ENCODE measurements at regions not wholly inside any gene's neighbourhood (a gene's known extent, or its start where the extent isn't known, plus 50 kb on each side); places are given as distances from the start of the nearest gene placed in this dataset.
"Not testable (repeated sequence)": the region's sequence is repeated elsewhere in the genome, so short reads cannot be mapped to it uniquely, and the experiment has no call there.

GRCh38 chr13:90835826-90836225 lies 511.7 kb upstream of the MIR17HG start:
- no peaks in the 10 kb centered on the region for H3K9me3 ChIP-seq
- H3K27ac ChIP-seq: no peak overlapping the region
- DNase-seq (no peak), ATAC-seq (no peak)
- TF ChIP-seq, protein P1, sequence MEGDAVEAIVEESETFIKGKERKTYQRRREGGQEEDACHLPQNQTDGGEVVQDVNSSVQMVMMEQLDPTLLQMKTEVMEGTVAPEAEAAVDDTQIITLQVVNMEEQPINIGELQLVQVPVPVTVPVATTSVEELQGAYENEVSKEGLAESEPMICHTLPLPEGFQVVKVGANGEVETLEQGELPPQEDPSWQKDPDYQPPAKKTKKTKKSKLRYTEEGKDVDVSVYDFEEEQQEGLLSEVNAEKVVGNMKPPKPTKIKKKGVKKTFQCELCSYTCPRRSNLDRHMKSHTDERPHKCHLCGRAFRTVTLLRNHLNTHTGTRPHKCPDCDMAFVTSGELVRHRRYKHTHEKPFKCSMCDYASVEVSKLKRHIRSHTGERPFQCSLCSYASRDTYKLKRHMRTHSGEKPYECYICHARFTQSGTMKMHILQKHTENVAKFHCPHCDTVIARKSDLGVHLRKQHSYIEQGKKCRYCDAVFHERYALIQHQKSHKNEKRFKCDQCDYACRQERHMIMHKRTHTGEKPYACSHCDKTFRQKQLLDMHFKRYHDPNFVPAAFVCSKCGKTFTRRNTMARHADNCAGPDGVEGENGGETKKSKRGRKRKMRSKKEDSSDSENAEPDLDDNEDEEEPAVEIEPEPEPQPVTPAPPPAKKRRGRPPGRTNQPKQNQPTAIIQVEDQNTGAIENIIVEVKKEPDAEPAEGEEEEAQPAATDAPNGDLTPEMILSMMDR (IDR thresholded peaks at IDR 0.05): no peak
- H3K36me3 ChIP-seq: no peaks in the 10 kb centered on the region
- no peaks in the 10 kb centered on the region for H3K27me3 ChIP-seq (ENCODE audit: low read depth)
- H3K4me3 ChIP-seq: no peak overlapping the region
- intact Hi-C loops (cut with DNase I): no loop called here
- H3K4me1 ChIP-seq: no peaks in the 10 kb centered on the region

DNA sequence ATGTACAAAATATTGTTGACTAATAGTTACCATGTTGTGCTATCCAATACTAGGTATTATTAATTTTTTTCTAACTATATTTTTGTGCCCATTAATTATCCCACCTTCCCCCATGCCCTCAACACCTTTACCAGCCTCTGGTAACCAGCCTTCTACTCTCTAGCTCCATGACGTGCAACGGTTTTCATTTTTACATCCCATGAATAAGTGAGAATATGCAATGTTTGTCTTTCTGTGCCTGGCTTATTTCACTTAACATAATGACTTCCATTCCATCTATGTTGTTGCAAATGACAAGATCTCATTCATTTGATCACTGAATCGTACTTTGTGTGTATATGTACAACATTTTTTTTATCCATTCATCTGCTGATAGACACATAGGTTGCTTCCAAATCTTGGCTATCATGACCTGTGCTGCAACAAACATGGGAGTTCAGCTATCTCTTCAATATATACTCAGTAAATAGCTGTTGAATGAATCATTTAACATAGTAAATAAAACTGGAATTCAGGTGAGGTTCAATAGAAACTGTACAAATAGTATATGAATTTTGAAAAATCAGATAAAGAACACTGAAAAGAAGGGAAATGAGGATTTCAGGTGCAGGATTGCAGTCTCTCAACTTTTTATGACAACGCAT lies 509.0 kb upstream of the MIR17HG start:
- intact Hi-C loops (cut with DNase I): no loop called here

GRCh38 chr13:90839061-90839460 lies 508.4 kb upstream of the MIR17HG start:
- no peaks in the 10 kb centered on the region for H3K27me3 ChIP-seq (ENCODE audit: low read depth)
- no peaks in the 10 kb centered on the region for H3K36me3 ChIP-seq
- H3K9me3 ChIP-seq: no peaks in the 10 kb centered on the region
- ATAC-seq: no peak
- no peak for DNase-seq
- no peaks in the 10 kb centered on the region for H3K4me1 ChIP-seq
- no peak overlapping the region for H3K4me3 ChIP-seq
- no peak overlapping the region for H3K27ac ChIP-seq
- intact Hi-C loops (cut with DNase I): no loop called here
- TF ChIP-seq, protein P1 (IDR thresholded peaks at IDR 0.05): no peak

More for the DNA sequence above, 509.0 kb upstream of the MIR17HG start:
- Histone ChIP-seq H3K4me3 (no peak overlapping the region), H3K27me3 (ENCODE audit: low read depth) (no peaks in the 10 kb centered on the region), H3K36me3 (no peaks in the 10 kb centered on the region), H3K27ac (no peak overlapping the region), H3K9me3 (no peaks in the 10 kb centered on the region), H3K4me1 (no peaks in the 10 kb centered on the region)
- no peak for DNase-seq
- ATAC-seq: no peak
- TF ChIP-seq, protein P1 (IDR thresholded peaks at IDR 0.05): no peak

DNA sequence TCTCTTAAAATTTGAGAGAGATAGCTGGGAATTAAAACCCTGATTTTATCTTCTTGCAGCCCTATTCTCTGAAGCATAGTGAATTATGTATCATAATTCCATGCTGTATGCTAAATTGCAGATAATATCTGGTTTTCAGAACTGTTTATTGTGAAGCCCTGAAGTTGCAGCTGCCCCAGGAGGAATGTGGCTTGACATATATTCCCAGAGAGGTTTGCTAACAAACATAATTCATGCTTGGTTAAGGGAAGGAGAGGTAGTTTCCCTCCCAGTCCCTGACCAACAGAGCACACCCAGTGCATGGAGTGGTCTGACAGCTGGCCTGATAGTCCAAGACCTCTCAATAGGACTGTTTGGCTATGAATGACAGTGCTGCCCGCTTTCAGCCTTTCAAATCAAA lies 500.6 kb upstream of the MIR17HG start:
- TF ChIP-seq, protein P1 (IDR thresholded peaks at IDR 0.05): no peak
- Histone ChIP-seq H3K27ac (no peak overlapping the region), H3K27me3 (ENCODE audit: low read depth) (no peaks in the 10 kb centered on the region), H3K4me3 (no peak overlapping the region), H3K4me1 (no peaks in the 10 kb centered on the region), H3K36me3 (no peaks in the 10 kb centered on the region), H3K9me3 (no peaks in the 10 kb centered on the region)
- no peak for ATAC-seq
- no peak for DNase-seq
- intact Hi-C loops (cut with DNase I): no loop called here

GRCh38 chr13:90853666-90854065 lies 493.8 kb upstream of the MIR17HG start:
- DNase-seq; H3K9me3 ChIP-seq; H3K4me3 ChIP-seq; H3K27ac ChIP-seq; H3K36me3 ChIP-seq; H3K4me1 ChIP-seq; ATAC-seq; intact Hi-C loops (cut with DNase I); H3K27me3 ChIP-seq (ENCODE audit: low read depth): not testable (repeated sequence)

DNA sequence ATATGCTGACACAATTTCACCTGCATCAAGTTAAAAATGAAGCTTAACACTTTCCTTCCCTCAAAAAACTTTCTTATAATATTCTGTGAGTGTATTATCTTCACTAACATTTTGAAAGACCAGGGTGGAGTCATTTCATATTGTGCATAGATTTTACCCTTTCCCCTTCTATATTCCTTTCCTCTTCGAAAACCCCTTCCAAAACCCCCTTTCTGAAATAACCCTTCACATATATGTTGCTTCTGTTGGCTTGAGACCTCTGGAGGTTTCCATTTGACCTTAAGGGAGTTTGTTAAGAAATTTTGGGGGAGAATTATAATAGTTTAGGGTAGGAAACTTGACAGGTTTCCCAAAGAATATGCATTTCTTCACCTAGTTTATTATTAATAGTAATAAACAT lies 489.6 kb upstream of the MIR17HG start:
- Histone ChIP-seq H3K27ac (no peak overlapping the region), H3K9me3 (no peaks in the 10 kb centered on the region), H3K27me3 (ENCODE audit: low read depth) (no peaks in the 10 kb centered on the region), H3K4me1 (no peaks in the 10 kb centered on the region), H3K4me3 (no peak overlapping the region), H3K36me3 (no peaks in the 10 kb centered on the region)
- intact Hi-C loops (cut with DNase I): no loop called here
- TF ChIP-seq, protein P1 (IDR thresholded peaks at IDR 0.05): no peak
- no peak for ATAC-seq
- no peak for DNase-seq

Measured in lower lobe of right lung (tissue), 2 donors.